Glutamatergic neuron (in vitro differentiated cells): ENCODE measurements at regions not wholly inside any gene's neighbourhood (a gene's known extent, or its start where the extent isn't known, plus 50 kb on each side); places are given as distances from the start of the nearest gene placed in this dataset.

Source experiments
- DNase-seq: peaks from one replicate; pipeline ENCODE4 v3.0.0; 2022
- H3K27ac Mint-ChIP-seq: one replicate; pipeline ENCODE4 v1.8.0; 2020; ENCODE audit warnings: mild to moderate bottlenecking, mixed read lengths, inconsistent platforms; ENCODE audit not compliant: unreplicated experiment
- H3K27me3 Mint-ChIP-seq: one replicate; pipeline ENCODE4 v1.8.0; 2020; ENCODE audit warnings: mild to moderate bottlenecking, moderate library complexity, mixed read lengths, inconsistent platforms; ENCODE audit not compliant: unreplicated experiment
- H3K36me3 Mint-ChIP-seq: one replicate; pipeline ENCODE4 v1.8.0; 2020; ENCODE audit warnings: mild to moderate bottlenecking, mixed read lengths, inconsistent platforms; ENCODE audit not compliant: unreplicated experiment
- H3K4me1 Mint-ChIP-seq: one replicate; pipeline ENCODE4 v1.8.0; 2020; ENCODE audit warnings: mild to moderate bottlenecking, low read depth, mixed read lengths, inconsistent platforms; ENCODE audit not compliant: unreplicated experiment
- H3K4me3 Mint-ChIP-seq: one replicate; pipeline ENCODE4 v1.8.0; 2020; ENCODE audit warnings: mild to moderate bottlenecking, mixed read lengths, inconsistent platforms; ENCODE audit not compliant: unreplicated experiment
- H3K9me3 Mint-ChIP-seq: one replicate; pipeline ENCODE4 v1.8.0; 2020; ENCODE audit warnings: mild to moderate bottlenecking, moderate library complexity, mixed read lengths, inconsistent platforms; ENCODE audit not compliant: unreplicated experiment
- CTCF ChIP-seq: fragments of 200-600 bp; sonication (generic); IDR thresholded peaks from one replicate; pipeline ENCODE4 v1.5.0; 2021; ENCODE audit not compliant: partially characterized antibody, unreplicated experiment

GRCh38 chr18:28494151-28494550 is 317.2 kb upstream of the CDH2 start:
- peaks cover 1% of the 10 kb centered on the region for H3K27me3 Mint-ChIP-seq
- H3K27ac Mint-ChIP-seq: no peak overlapping the region
- no peak for DNase-seq
- no peak for TF ChIP-seq CTCF
- H3K4me1 Mint-ChIP-seq: no peaks in the 10 kb centered on the region
- H3K36me3 Mint-ChIP-seq: no peaks in the 10 kb centered on the region
- H3K4me3 Mint-ChIP-seq: no peak overlapping the region
- H3K9me3 Mint-ChIP-seq: peaks cover 2% of the 10 kb centered on the region

GRCh38 chr18:28485918-28486317 is 309.0 kb upstream of the CDH2 start:
- no peak for TF ChIP-seq CTCF
- DNase-seq: no peak

GRCh38 chr18:28485210-28485801 is 308.4 kb upstream of the CDH2 start:
- H3K27me3 Mint-ChIP-seq: peaks cover 1% of the 10 kb centered on the region
- H3K27ac Mint-ChIP-seq: no peak overlapping the region
- no peak overlapping the region for H3K4me3 Mint-ChIP-seq
- TF ChIP-seq CTCF: no peak
- no peak for DNase-seq
- H3K36me3 Mint-ChIP-seq: no peaks in the 10 kb centered on the region
- no peaks in the 10 kb centered on the region for H3K4me1 Mint-ChIP-seq
- no peaks in the 10 kb centered on the region for H3K9me3 Mint-ChIP-seq

More at GRCh38 chr18:28485918-28486317, 309.0 kb upstream of the CDH2 start:
- Mint-ChIP-seq H3K4me1 (no peaks in the 10 kb centered on the region), H3K27me3 (peaks cover 1% of the 10 kb centered on the region), H3K9me3 (no peaks in the 10 kb centered on the region), H3K4me3 (no peak overlapping the region), H3K36me3 (no peaks in the 10 kb centered on the region), H3K27ac (no peak overlapping the region)

GRCh38 chr18:28478531-28478930 is 301.6 kb upstream of the CDH2 start:
- no peak for TF ChIP-seq CTCF
- no peak for DNase-seq
- Mint-ChIP-seq H3K4me3 (no peak overlapping the region), H3K9me3 (peaks cover 3% of the 10 kb centered on the region), H3K27me3 (no peaks in the 10 kb centered on the region), H3K36me3 (peaks cover 5% of the 10 kb centered on the region), H3K4me1 (no peaks in the 10 kb centered on the region), H3K27ac (no peak overlapping the region)

DNA sequence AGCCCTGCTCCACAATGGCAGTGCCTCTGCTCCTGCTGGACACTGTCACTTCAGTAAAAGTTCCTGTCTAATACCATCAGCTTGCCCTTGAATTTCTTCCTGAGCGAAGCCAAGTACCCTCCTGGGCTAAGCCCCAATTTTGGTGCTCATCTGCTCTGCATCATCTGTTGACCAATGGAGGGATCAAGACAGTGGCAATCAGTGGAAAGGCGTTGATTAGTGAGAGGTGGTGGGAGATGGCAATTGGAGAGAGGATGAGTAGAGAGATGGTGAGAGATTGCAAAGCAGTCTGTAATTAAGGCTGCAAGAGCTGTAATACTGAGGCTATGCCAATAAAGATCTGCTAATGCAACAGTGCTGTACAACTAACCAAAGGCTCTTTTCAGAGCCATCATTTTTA is 299.4 kb upstream of the CDH2 start:
- peaks cover 6% of the 10 kb centered on the region for H3K9me3 Mint-ChIP-seq
- H3K27ac Mint-ChIP-seq: no peak overlapping the region
- no peak overlapping the region for H3K4me3 Mint-ChIP-seq

More for the DNA sequence above, 299.4 kb upstream of the CDH2 start:
- peaks cover 10% of the 10 kb centered on the region for H3K36me3 Mint-ChIP-seq
- DNase-seq: no peak
- H3K4me1 Mint-ChIP-seq: no peaks in the 10 kb centered on the region
- no peaks in the 10 kb centered on the region for H3K27me3 Mint-ChIP-seq
- no peak for TF ChIP-seq CTCF
